Cardiac muscle cell (in vitro differentiated cells and primary cell): ENCODE measurements at regions not wholly inside any gene's neighbourhood (a gene's known extent, or its start where the extent isn't known, plus 50 kb on each side); places are given as distances from the start of the nearest gene placed in this dataset.
A peak's percentile ranks its signal among the peaks of the same experiment; 100 is the strongest.
"Not testable (repeated sequence)": the region's sequence is repeated elsewhere in the genome, so short reads cannot be mapped to it uniquely, and the experiment has no call there.

Experiments used
- DNase-seq, 2 donors: peaks; one replicate each; pipeline versions ENCODE4 v3.0.0 to v3.0.0-alpha.2; 2010 to 2017; ENCODE audit warnings: low read depth in 1 of 2, low spot score in 1 of 2
- H3K27ac ChIP-seq: fragments of 200-600 bp; sonication (generic); 2 replicates; pipeline ENCODE4 v1.5.1; 2016
- H3K27me3 ChIP-seq: fragments of 200-600 bp; sonication (generic); 2 replicates; pipeline ENCODE4 v1.6.0; 2016; ENCODE audit warnings: control low read depth
- H3K36me3 ChIP-seq: fragments of 200-600 bp; sonication (generic); 2 replicates; pipeline ENCODE4 v1.5.1; 2016; ENCODE audit warnings: control low read depth
- H3K4me1 ChIP-seq: fragments of 200-600 bp; sonication (generic); 2 replicates; pipeline ENCODE4 v1.8.1; 2017; ENCODE audit warnings: low read depth, mild to moderate bottlenecking, mixed run types
- H3K4me3 ChIP-seq: fragments of 200-600 bp; sonication (generic); 2 replicates; pipeline ENCODE4 v1.5.1; 2016; ENCODE audit warnings: mild to moderate bottlenecking
- H3K9me3 ChIP-seq: fragments of 200-600 bp; sonication (generic); 2 replicates; pipeline ENCODE4 v1.5.1; 2017; ENCODE audit warnings: low read depth, mild to moderate bottlenecking, control low read depth

DNA sequence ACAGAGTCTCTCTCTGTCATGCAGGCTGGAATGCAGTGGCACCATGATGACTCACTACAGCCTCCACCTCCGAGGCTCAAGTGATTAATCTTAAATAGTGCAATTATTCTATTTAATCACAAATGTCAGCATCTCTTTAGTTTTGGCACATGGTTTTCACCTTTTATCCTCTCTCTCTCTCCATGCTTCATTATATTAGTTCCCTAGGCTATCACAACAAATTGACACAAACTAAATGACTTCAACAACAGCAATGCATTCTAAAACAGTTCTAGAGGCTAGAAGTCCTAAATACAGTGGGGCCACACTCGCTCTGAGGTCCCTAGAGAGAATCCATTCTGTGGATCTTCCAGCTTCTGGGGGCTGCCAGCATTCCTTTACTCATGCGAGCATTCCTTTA is 178.2 kb upstream of the ZNG1F start:
- not testable (repeated sequence) for H3K27me3 ChIP-seq, H3K4me1 ChIP-seq, H3K4me3 ChIP-seq, H3K36me3 ChIP-seq, H3K27ac ChIP-seq, H3K9me3 ChIP-seq, DNase-seq

DNA sequence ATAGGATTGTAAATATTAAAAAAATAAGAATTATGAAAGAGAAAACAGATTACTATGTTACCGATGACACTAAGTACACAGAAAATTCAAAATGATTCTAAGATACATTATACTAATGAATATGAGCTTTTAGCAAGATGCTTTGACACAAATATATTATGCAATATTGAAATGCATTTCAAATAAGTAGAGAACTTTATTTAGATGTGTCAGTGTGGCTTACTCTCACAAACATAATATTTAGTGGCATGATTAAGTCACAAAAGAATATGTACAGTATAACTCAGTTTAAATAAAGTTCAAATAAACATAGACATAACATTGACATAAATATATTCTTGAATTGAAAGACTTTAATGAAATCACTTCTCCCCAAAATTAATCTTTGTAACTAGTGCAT is 172.7 kb upstream of the ZNG1F start:
- not testable (repeated sequence) for DNase-seq, H3K4me1 ChIP-seq, H3K27me3 ChIP-seq, H3K36me3 ChIP-seq, H3K9me3 ChIP-seq, H3K27ac ChIP-seq, H3K4me3 ChIP-seq

DNA sequence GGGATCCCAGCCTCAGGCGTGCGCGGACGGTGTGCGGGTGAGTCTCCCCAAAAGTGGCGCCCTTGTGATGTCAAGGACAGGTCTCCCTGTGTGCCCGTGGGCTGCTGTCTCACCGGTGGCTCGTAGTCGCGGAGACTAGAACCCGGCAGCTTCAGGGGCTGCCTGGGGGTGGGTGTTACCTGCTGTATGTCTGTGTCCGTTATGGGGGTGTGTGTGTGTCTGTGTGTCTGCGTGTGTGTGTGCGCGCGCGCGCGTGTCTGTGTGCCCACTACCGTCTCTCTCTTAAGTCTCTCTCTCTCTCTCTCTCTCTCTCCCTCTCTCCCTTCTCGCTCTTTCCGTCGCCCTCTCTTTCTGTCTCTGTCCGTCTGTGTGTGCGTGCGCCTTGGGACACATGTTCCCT is 170.0 kb upstream of the ZNG1F start:
- H3K4me1 ChIP-seq, H3K27me3 ChIP-seq, H3K36me3 ChIP-seq, H3K9me3 ChIP-seq: not testable (repeated sequence)
- DNase-seq: peak; percentile 0 to 48
- H3K4me3 ChIP-seq: peak overlapping the region; percentile 57
- H3K27ac ChIP-seq: peak overlapping the region; percentile 34

DNA sequence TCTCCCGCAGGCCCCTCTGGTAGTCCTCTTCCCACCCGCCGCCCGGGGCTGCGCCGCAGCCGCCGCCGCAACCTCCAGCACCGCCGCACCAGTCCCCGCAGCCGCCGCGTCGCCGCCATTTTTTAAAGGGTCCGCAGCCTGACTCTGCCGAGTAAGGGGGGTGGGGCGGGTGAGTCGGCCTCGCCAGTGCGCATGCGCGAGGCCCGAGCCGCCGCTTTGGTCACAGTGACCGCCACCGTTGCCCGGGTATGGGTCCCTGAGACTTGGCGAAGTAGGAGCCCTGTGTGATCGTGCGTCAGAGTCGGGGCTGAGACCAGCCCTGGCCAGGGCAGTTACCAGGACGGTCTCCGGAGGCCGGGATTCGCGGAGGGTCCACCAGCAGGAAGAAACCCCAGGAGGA is 169.6 kb upstream of the ZNG1F start:
- Histone ChIP-seq H3K4me3 (peak overlapping the region; percentile 57), H3K27ac (peak overlapping the region; percentile 34)
- H3K9me3 ChIP-seq, H3K4me1 ChIP-seq, H3K27me3 ChIP-seq, H3K36me3 ChIP-seq: not testable (repeated sequence)
- DNase-seq: peak; percentile 67 to 68

DNA sequence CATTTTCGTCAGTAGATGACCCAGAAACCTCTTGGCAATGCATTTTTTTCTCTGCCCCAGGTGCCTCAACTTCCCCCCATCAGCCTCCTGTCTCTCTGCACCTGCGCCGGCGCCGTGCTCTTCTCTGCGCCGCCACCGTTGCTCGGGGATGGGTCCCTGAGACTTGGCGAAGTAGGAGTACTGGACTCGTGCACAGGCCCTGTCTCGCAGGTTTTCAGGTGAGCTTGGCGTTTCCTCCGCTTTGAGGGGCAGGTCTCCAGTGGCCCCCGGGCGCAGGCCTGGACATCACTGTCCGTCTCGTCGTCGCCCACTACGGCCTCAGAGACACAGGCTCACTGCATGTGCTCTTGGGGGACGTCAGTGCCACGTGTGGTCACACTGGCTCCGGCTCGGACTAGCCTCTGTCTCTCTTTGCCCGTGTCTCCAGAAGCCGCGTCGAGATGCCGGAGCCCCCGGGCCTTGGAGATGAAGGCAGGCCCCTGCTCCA is 168.8 kb upstream of the ZNG1F start:
- not testable (repeated sequence) for H3K27me3 ChIP-seq, H3K36me3 ChIP-seq, H3K4me1 ChIP-seq, DNase-seq, H3K9me3 ChIP-seq, H3K27ac ChIP-seq
- H3K4me3 ChIP-seq: peak overlapping the region; percentile 57

DNA sequence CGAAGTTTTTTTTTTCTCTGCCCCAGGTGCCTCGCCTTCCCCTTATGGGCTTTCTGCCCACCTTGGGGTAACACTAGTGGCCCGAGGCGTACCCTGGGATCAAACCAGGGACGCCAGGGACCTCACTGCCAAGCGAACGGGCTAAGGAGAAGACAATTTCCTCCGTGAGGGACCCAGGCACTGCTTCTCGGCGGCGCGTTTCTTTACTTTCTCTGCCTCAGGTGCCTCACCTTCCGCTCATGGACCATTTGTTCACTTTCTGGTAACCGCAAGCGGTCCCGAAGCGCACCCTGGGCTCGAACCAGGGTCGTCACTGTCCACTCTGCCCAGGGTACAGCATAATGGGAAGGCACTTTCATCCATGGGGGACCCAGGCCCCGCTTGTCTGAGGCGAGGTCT is 168.2 kb upstream of the ZNG1F start:
- not testable (repeated sequence) for H3K27me3 ChIP-seq, H3K27ac ChIP-seq, DNase-seq, H3K4me1 ChIP-seq, H3K4me3 ChIP-seq, H3K36me3 ChIP-seq, H3K9me3 ChIP-seq

DNA sequence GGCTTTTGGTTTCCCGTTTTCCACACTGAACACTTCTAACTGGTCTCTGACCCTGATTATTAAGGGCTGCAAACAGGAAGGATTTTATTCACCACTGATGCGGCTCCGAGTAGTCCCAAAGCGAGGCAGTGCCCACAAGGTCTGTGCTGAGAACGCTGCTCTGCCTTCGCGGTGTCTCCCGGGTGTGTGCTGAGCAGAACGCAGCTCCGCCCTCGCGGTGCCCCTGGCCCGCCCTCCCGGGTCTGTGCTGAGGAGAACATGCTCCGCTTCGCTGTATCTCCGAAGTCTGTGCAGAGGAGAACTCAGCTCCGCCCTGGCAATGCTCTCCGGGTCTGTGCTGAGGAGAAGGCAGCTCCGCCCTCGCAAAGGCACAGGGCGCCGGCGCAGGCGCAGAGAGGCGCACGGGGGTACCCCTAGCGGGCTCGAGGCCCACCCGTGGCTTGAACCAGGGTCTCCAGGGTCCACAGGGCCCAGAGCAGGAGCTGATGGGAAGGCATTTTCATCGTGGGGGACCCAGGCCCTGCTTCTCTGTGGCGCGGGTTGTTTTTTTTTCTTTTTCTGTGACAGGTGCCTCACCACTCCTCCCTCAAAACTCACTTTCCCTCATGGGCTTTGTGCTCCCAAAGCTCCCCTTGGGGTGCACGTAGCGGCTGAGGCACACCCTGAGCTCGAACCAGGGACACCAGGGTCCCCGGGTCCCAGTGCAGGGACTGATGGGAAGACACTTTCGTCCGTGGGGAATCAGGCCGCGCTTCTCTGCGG is 167.7 kb upstream of the ZNG1F start:
- H3K9me3 ChIP-seq, H3K4me1 ChIP-seq, H3K27me3 ChIP-seq, H3K36me3 ChIP-seq, H3K4me3 ChIP-seq, H3K27ac ChIP-seq: not testable (repeated sequence)
- DNase-seq: peak in 1 of 2 donors; percentile 85

DNA sequence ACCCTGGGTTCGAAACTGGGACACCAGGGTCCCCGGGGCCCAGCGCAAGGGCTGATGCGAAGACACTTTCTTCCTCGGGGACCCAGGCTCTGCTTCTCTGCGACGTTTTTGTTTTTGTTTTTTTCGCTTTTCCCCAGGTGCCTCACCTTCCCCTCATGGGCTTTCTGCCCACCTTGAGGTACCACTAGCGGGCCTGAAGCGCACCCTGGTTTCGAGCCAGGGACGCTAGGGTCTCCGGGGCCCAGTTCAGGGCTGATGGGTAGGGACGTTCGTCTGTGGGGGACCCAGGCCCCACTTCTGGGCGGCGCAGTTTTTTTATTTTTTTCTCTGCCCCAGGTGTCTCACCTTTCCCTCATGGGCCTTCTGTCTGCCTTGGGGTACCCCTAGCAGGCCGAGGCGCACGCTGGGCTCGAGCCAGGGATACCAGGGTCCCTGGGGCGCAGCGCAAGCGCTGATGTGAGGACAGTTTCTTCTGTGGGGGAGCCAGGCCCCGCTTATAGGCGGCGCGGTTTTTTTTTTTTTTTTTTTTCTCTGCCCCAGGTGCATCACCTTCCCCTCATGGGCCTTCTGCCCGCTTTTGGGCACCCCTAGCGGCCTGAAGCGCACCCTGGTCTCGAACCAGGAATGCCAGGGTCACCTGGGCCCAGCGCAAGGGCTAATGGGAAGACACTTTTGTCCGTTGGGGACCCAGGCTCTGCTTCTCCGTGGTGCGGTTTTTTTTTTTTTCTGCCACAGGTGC is 166.8 kb upstream of the ZNG1F start:
- DNase-seq, H3K4me3 ChIP-seq, H3K9me3 ChIP-seq: not testable (repeated sequence)

GRCh38 chr9:41354978-41355377 is 165.9 kb upstream of the ZNG1F start:
- not testable (repeated sequence) for H3K27ac ChIP-seq, H3K4me3 ChIP-seq, H3K4me1 ChIP-seq, H3K36me3 ChIP-seq, H3K27me3 ChIP-seq, H3K9me3 ChIP-seq, DNase-seq

More for the DNA sequence above, 166.8 kb upstream of the ZNG1F start:
- H3K36me3 ChIP-seq, H3K27me3 ChIP-seq, H3K4me1 ChIP-seq, H3K27ac ChIP-seq: not testable (repeated sequence)

DNA sequence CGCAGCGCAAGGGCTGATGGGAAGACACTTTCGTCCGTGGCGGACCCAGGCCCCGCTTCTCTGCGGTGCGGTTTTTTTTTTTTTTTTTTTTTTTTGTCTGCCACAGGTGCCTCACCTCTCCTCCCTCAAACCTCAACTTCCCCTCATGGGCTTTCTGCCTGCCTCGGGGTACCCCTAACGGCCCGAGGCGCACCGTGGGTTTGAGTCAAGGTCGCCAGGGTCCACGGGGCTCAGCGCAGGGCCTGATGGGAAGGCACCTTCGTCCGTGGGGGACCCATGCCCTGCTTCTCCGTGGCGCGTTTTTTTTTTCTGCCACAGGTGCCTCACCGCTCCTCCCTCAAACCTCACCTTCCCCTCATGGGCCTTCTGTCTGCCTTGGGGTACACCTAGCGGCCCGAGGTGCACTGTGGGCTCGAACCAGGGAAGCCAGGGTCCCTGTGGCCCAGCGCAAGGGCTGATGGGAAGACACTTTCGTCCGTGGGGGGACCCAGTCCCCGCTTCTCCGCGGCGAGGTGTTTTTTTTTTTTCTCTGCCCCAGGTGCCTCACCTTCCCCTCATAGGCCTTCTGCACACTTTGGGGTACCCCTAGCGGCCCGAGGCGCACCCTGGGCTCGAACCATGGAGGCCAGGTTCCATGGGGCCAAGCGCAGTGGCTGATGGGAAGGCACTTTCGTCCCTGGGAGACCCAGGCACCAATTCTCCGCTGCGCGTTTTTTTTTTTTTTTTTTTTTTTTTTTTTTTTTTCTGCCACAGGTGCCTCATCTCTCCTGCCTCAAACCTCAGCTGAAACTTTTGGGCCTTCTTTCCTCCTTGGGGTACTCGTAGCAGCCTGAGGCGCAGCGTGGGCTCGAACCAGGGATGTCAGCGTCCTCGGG is 165.2 kb upstream of the ZNG1F start:
- not testable (repeated sequence) for H3K9me3 ChIP-seq, H3K27ac ChIP-seq, H3K4me3 ChIP-seq, H3K4me1 ChIP-seq, H3K27me3 ChIP-seq, H3K36me3 ChIP-seq, DNase-seq

GRCh38 chr9:41353026-41353425 is 163.9 kb upstream of the ZNG1F start:
- not testable (repeated sequence) for H3K36me3 ChIP-seq, H3K27ac ChIP-seq, H3K27me3 ChIP-seq, H3K9me3 ChIP-seq, DNase-seq, H3K4me3 ChIP-seq, H3K4me1 ChIP-seq

DNA sequence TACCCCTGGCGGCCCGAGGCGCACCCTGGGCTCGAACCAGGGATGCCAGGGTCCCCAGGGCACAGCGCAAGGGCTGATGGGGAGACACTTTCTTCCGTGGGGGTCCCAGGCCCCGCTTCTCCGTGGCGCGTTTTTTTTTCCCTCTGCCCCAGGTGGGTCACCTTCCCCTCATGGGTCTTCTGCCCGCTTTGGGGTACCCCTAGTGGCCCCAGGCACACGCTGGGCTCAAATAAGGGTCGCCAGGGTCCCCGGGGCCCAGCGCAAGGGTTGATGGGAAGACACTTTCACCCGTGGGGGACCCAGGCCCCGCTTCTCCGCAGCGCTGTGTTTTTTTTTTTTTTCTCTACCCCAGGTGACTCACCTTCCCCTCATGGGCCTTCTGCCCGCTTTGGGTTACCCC is 163.3 kb upstream of the ZNG1F start:
- not testable (repeated sequence) for H3K27ac ChIP-seq, H3K4me1 ChIP-seq, H3K4me3 ChIP-seq, DNase-seq, H3K36me3 ChIP-seq, H3K27me3 ChIP-seq, H3K9me3 ChIP-seq

- not testable (repeated sequence) for DNase-seq, H3K27ac ChIP-seq, H3K4me3 ChIP-seq
These were observed 158.8 kb upstream of the ZNG1F start for GRCh38 chr9:41347893-41348292.

GRCh38 chr9:41332562-41332961 is 143.4 kb upstream of the ZNG1F start:
- not testable (repeated sequence) for H3K27ac ChIP-seq, H3K4me1 ChIP-seq, DNase-seq, H3K4me3 ChIP-seq, H3K9me3 ChIP-seq, H3K27me3 ChIP-seq, H3K36me3 ChIP-seq

More at GRCh38 chr9:41347893-41348292, 158.8 kb upstream of the ZNG1F start:
- not testable (repeated sequence) for H3K9me3 ChIP-seq, H3K4me1 ChIP-seq, H3K27me3 ChIP-seq, H3K36me3 ChIP-seq
